Esophagus muscularis mucosa (tissue), 4 donors: ENCODE measurements at regions not wholly inside any gene's neighbourhood (a gene's known extent, or its start where the extent isn't known, plus 50 kb on each side); places are given as distances from the start of the nearest gene placed in this dataset.

ENCODE experiments used
- DNase-seq: peaks from one replicate; pipeline ENCODE4 v3.0.0-alpha.2; 2017; ENCODE audit errors: extremely low spot score
- H3K27ac ChIP-seq, 4 donors: fragments of 200-600 bp; sonication (generic); replicated peaks in 1 of 4; 1 replicate in 3 of 4; 2 replicates in 1 of 4; pipeline ENCODE4 v1.5.1; 2016 to 2019; ENCODE audit warnings: mild to moderate bottlenecking in 1 of 4
- H3K27me3 ChIP-seq, 4 donors: fragments of 200-600 bp; sonication (generic); one replicate each; pipeline versions ENCODE4 v1.5.1 to v1.6.0; 2016 to 2019
- H3K36me3 ChIP-seq, 4 donors: fragments of 200-600 bp; sonication (generic); one replicate each; pipeline ENCODE4 v1.5.1; 2016 to 2019
- H3K4me1 ChIP-seq, 4 donors: fragments of 200-600 bp; sonication (generic); one replicate each; pipeline ENCODE4 v1.5.1; 2016 to 2019
- H3K4me3 ChIP-seq, 4 donors: fragments of 200-600 bp; sonication (generic); 1 replicate in 2 of 4; 2 replicates in 2 of 4; pipeline ENCODE4 v1.5.1; 2016 to 2019; ENCODE audit warnings: mild to moderate bottlenecking in 4 of 4, moderate library complexity in 1 of 4
- H3K9me3 ChIP-seq, 4 donors: fragments of 200-600 bp; sonication (generic); 1 replicate in 3 of 4; 2 replicates in 1 of 4; pipeline ENCODE4 v1.5.1; 2016 to 2019
- EP300 ChIP-seq: sonication (generic); formaldehyde crosslinking; IDR thresholded peaks from one replicate; pipeline ENCODE4 v1.6.1; 2017; ENCODE audit warnings: antibody characterized with exemption
- POLR2A ChIP-seq: fragments of 450-650 bp; IDR thresholded peaks from one replicate; pipeline ENCODE4 v1.6.1; 2017; ENCODE audit warnings: antibody characterized with exemption, moderate library complexity, mild to moderate bottlenecking, low read depth
- POLR2AphosphoS5 ChIP-seq, 2 donors: sonication (generic); formaldehyde crosslinking; IDR thresholded peaks; one replicate each; pipeline ENCODE4 v1.6.1; 2017; ENCODE audit warnings: antibody characterized with exemption in 2 of 2
- WGBS: methylation state at CpG from one replicate; pipeline ENCODE4 v1.1.5; 2018; 5-methylcytosine and 5-hydroxymethylcytosine counted together
- intact Hi-C: fragments of 100-400 bp; cut with DNase I; formaldehyde crosslinking; loops from one replicate; pipeline ENCODE4 v1.15.1; 2023
- small RNA-seq, 3 donors: library from RNA; depleted of rRNA; stranded (forward); fragments of <200 nt; gene quantifications; one replicate each; pipeline ENCODE3, GENCODE V24; 2016
- TF ChIP-seq, protein P1 (sequence below), 3 experiments: fragments of 200-600 bp in 2 of 3; fragments of 450-650 bp in 1 of 3; sonication (generic) in 2 of 3; IDR thresholded peaks; one replicate each; pipeline ENCODE4 v1.5.1; 2017 to 2019; ENCODE audit warnings: antibody characterized with exemption in 3 of 3, mild to moderate bottlenecking in 2 of 3, moderate library complexity in 1 of 3

- H3K27me3 ChIP-seq, result no peaks in the 10 kb centered on the region
- TF ChIP-seq EP300 (no peak), POLR2AphosphoS5 (IDR thresholded peaks at IDR 0.05) (no peak), POLR2A (no peak)
- TF ChIP-seq, protein P1, sequence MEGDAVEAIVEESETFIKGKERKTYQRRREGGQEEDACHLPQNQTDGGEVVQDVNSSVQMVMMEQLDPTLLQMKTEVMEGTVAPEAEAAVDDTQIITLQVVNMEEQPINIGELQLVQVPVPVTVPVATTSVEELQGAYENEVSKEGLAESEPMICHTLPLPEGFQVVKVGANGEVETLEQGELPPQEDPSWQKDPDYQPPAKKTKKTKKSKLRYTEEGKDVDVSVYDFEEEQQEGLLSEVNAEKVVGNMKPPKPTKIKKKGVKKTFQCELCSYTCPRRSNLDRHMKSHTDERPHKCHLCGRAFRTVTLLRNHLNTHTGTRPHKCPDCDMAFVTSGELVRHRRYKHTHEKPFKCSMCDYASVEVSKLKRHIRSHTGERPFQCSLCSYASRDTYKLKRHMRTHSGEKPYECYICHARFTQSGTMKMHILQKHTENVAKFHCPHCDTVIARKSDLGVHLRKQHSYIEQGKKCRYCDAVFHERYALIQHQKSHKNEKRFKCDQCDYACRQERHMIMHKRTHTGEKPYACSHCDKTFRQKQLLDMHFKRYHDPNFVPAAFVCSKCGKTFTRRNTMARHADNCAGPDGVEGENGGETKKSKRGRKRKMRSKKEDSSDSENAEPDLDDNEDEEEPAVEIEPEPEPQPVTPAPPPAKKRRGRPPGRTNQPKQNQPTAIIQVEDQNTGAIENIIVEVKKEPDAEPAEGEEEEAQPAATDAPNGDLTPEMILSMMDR (IDR thresholded peaks at IDR 0.05), result no peak
Observed at GRCh38 chr10:62746951-62747729, 57.4 kb upstream of the ADO start.

DNA sequence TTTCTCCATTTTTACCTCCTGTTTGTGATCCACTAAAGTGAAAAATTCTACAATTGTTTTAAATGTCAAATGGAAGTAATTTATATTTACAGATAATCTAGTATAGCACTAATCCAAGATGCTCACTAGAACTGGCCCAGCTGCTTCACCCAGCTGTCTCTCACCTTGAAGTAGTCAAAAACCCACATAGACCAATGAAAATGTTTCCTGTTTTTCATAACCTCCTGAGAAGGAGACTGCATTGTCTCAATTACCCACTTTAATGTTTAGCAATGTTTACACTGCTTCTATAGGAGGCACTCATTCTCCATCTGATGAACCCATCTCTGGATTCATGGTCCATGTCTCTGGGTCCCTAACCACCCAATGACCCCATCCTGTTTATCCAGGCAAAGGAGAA, 56.1 kb upstream of the ADO start:
- no peak overlapping the region for H3K4me3 ChIP-seq
- no peaks in the 10 kb centered on the region for H3K36me3 ChIP-seq
- no peaks in the 10 kb centered on the region for H3K4me1 ChIP-seq
- H3K27ac ChIP-seq, result no peak overlapping the region
- intact Hi-C loops, result no loop called here
- no peak for DNase-seq
- TF ChIP-seq POLR2A (no peak), POLR2AphosphoS5 (IDR thresholded peaks at IDR 0.05) (no peak), EP300 (no peak)
- TF ChIP-seq, protein P1 (IDR thresholded peaks at IDR 0.05), result no peak
- H3K9me3 ChIP-seq, result no peaks in the 10 kb centered on the region
- no peaks in the 10 kb centered on the region for H3K27me3 ChIP-seq

More at GRCh38 chr10:62746951-62747729, 57.4 kb upstream of the ADO start:
- peaks cover 0 to 4% (median 0%) of the 10 kb centered on the region in 4 donors for H3K4me1 ChIP-seq
- WGBS, result 98% methylated on average over 3 of the region's 3 CpGs
- H3K36me3 ChIP-seq, result no peaks in the 10 kb centered on the region
- H3K9me3 ChIP-seq, result no peaks in the 10 kb centered on the region
- no peak overlapping the region for H3K4me3 ChIP-seq
- DNase-seq, result no peak
- intact Hi-C loops, result no loop called here
- H3K27ac ChIP-seq, result no peak overlapping the region

GRCh38 chr10:62749093-62749683, 55.3 kb upstream of the ADO start:
- no peak for DNase-seq
- Histone ChIP-seq H3K36me3 (no peaks in the 10 kb centered on the region), H3K9me3 (no peaks in the 10 kb centered on the region), H3K27me3 (no peaks in the 10 kb centered on the region), H3K27ac (no peak overlapping the region), H3K4me3 (no peak overlapping the region), H3K4me1 (no peaks in the 10 kb centered on the region)
- intact Hi-C loops, result no loop called here
- WGBS, result 76% methylated on average over 5 of the region's 5 CpGs
- TF ChIP-seq EP300, result no peak
- TF ChIP-seq POLR2AphosphoS5 (IDR thresholded peaks at IDR 0.05), result no peak
- TF ChIP-seq, protein P1 (IDR thresholded peaks at IDR 0.05), result no peak
- TF ChIP-seq POLR2A, result no peak

Small RNA genes lying in the stretch of these regions (small RNA-seq; reads per million reads assigned to genes)
- 0 reads per million in 3 donors for gene ALDH7A1P4
